ENCODE measurements at regions not wholly inside any gene's neighbourhood (a gene's known extent, or its start where the extent isn't known, plus 50 kb on each side); places are given as distances from the start of the nearest gene placed in this dataset.

DNA sequence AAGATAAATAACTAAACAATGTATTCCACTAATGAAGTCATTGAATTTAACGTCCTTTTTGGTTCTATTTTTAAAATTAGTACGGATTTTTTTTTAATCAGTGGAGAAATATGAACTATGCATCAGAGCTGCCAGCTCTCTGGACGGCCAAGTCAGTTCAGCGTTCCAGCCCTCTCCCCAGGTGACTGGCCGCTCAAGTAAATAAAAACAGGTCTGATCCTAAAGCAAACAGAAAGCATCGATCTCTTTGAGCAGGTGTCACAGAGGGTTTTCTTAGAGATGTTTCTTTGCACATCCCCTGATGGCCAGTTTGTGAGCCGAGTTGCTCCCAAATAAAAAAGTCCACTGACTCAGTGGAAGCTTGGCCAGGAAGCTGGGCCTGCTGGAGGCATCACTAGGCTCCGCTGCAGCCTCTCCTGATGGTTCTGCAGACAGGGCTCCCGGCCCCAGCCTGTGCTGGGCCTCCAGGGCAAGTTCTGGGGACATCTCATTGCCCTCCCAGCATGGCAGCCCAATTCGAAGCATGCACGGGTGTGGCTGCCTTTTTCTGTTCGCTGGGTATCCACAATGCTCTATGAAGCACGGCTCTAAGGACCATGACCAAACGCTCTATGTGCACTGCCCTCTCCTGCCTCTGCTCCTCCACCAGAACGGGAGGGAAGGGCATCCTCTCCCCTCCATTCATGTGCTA, 74.7 kb upstream of the PPP2R2D start:
- TF ChIP-seq HOXA7 (CRISPR knock-in tag; IDR thresholded peaks at IDR 0.05) = no peak
- TF ChIP-seq, protein P1, sequence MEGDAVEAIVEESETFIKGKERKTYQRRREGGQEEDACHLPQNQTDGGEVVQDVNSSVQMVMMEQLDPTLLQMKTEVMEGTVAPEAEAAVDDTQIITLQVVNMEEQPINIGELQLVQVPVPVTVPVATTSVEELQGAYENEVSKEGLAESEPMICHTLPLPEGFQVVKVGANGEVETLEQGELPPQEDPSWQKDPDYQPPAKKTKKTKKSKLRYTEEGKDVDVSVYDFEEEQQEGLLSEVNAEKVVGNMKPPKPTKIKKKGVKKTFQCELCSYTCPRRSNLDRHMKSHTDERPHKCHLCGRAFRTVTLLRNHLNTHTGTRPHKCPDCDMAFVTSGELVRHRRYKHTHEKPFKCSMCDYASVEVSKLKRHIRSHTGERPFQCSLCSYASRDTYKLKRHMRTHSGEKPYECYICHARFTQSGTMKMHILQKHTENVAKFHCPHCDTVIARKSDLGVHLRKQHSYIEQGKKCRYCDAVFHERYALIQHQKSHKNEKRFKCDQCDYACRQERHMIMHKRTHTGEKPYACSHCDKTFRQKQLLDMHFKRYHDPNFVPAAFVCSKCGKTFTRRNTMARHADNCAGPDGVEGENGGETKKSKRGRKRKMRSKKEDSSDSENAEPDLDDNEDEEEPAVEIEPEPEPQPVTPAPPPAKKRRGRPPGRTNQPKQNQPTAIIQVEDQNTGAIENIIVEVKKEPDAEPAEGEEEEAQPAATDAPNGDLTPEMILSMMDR (IDR thresholded peaks at IDR 0.05) = no peak
- no peak for TF ChIP-seq POLR2A (IDR thresholded peaks at IDR 0.05; ENCODE audit: low read length)
- no peak for TF ChIP-seq CBX2 (IDR thresholded peaks at IDR 0.05; ENCODE audit: borderline replicate concordance, low read depth)
- TF ChIP-seq CHD2 (IDR thresholded peaks at IDR 0.05; ENCODE audit: low read length, partially characterized antibody) = no peak
- no peak for TF ChIP-seq SMC3 (IDR thresholded peaks at IDR 0.05)
